ENCODE measurements at regions not wholly inside any gene's neighbourhood (a gene's known extent, or its start where the extent isn't known, plus 50 kb on each side); places are given as distances from the start of the nearest gene placed in this dataset.

- Mint-ChIP-seq H3K4me3 (no peak overlapping the region), H3K27me3 (no peaks in the 10 kb centered on the region), H3K4me1 (peaks cover 0 to 31% (median 13%) of the 10 kb centered on the region in 4 donors), H3K27ac (peak overlapping the region in 1 of 3 donors; percentile 25), H3K9me3 (peaks cover 0 to 3% (median 0%) of the 10 kb centered on the region in 7 donors), H3K36me3 (no peaks in the 10 kb centered on the region)
- no peak for DNase-seq
- Histone ChIP-seq H3K9me3 (ENCODE audit: control insufficient read depth in 2 of 2, low read length in 2 of 2) (no peaks in the 10 kb centered on the region), H3K27me3 (ENCODE audit: control insufficient read depth, insufficient read depth, low read length) (no peaks in the 10 kb centered on the region), H3K4me1 (ENCODE audit: control insufficient read depth, insufficient read depth, low read length, poor library complexity, severe bottlenecking) (peaks cover 8% of the 10 kb centered on the region), H3K4me3 (ENCODE audit: low read depth, low read length) (no peak overlapping the region), H3K27ac (ENCODE audit: insufficient read depth, low read length, poor library complexity, severe bottlenecking) (no peak overlapping the region), H3K36me3 (ENCODE audit: control insufficient read depth, insufficient read depth, low read length) (no peaks in the 10 kb centered on the region)
- no peak for ATAC-seq (ENCODE audit: low read depth in 2 of 2)
These were observed 114.8 kb upstream of the ATP6AP2 start for GRCh38 chrX:40465735-40466551.

GRCh38 chrX:40462795-40463194 lies 118.0 kb upstream of the ATP6AP2 start:
- H3K36me3 Mint-ChIP-seq = no peaks in the 10 kb centered on the region
- H3K27me3 Mint-ChIP-seq = no peaks in the 10 kb centered on the region
- Histone ChIP-seq H3K36me3 (ENCODE audit: control insufficient read depth, insufficient read depth, low read length) (no peaks in the 10 kb centered on the region), H3K9me3 (ENCODE audit: control insufficient read depth in 2 of 2, low read length in 2 of 2) (no peaks in the 10 kb centered on the region), H3K27me3 (ENCODE audit: control insufficient read depth, insufficient read depth, low read length) (no peaks in the 10 kb centered on the region), H3K4me3 (ENCODE audit: low read depth, low read length) (no peak overlapping the region), H3K4me1 (ENCODE audit: control insufficient read depth, insufficient read depth, low read length, poor library complexity, severe bottlenecking) (no peaks in the 10 kb centered on the region), H3K27ac (ENCODE audit: insufficient read depth, low read length, poor library complexity, severe bottlenecking) (no peak overlapping the region)
- no peak overlapping the region for H3K4me3 Mint-ChIP-seq
- H3K9me3 Mint-ChIP-seq = peaks cover 0 to 2% (median 0%) of the 10 kb centered on the region in 7 donors
- H3K4me1 Mint-ChIP-seq = peaks cover 0 to 24% (median 7%) of the 10 kb centered on the region in 4 donors
- H3K27ac Mint-ChIP-seq = no peak overlapping the region
- DNase-seq = no peak
- no peak for ATAC-seq (ENCODE audit: low read depth in 2 of 2)

DNA sequence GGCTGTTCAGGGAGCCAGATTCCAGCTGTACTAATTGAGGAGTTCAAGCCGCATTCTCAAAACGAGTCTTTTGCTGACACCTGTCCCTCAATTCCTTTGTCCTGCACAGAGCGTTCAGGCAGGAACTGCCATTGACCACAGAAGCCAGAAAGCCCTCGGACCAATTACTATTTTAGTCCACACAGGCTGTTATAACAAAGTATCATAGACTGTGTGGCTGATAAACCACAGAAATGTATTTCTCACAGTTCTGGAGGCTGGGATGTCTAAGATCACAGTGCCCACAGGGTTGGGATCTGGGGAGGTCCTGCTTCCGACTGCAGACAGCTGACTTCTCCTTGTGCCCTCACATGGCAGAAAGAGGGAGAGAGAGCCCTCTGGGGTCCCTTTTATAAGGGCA lies 119.8 kb upstream of the ATP6AP2 start:
- ATAC-seq (ENCODE audit: low read depth in 2 of 2) (no peak), DNase-seq (no peak)
- Histone ChIP-seq H3K4me1 (ENCODE audit: control insufficient read depth, insufficient read depth, low read length, poor library complexity, severe bottlenecking) (no peaks in the 10 kb centered on the region), H3K36me3 (ENCODE audit: control insufficient read depth, insufficient read depth, low read length) (no peaks in the 10 kb centered on the region), H3K27me3 (ENCODE audit: control insufficient read depth, insufficient read depth, low read length) (no peaks in the 10 kb centered on the region), H3K27ac (ENCODE audit: insufficient read depth, low read length, poor library complexity, severe bottlenecking) (no peak overlapping the region), H3K4me3 (ENCODE audit: low read depth, low read length) (no peak overlapping the region), H3K9me3 (ENCODE audit: control insufficient read depth in 2 of 2, low read length in 2 of 2) (no peaks in the 10 kb centered on the region)
- H3K9me3 Mint-ChIP-seq = peaks cover 0 to 2% (median 0%) of the 10 kb centered on the region in 7 donors
- no peak overlapping the region for H3K27ac Mint-ChIP-seq
- H3K4me1 Mint-ChIP-seq = peaks cover 0 to 14% (median 5%) of the 10 kb centered on the region in 4 donors
- no peaks in the 10 kb centered on the region for H3K36me3 Mint-ChIP-seq
- no peaks in the 10 kb centered on the region for H3K27me3 Mint-ChIP-seq
- no peak overlapping the region for H3K4me3 Mint-ChIP-seq

GRCh38 chrX:40459571-40460158 lies 121.1 kb upstream of the ATP6AP2 start:
- Histone ChIP-seq H3K27me3 (ENCODE audit: control insufficient read depth, insufficient read depth, low read length) (no peaks in the 10 kb centered on the region), H3K27ac (ENCODE audit: insufficient read depth, low read length, poor library complexity, severe bottlenecking) (no peak overlapping the region), H3K9me3 (ENCODE audit: control insufficient read depth in 2 of 2, low read length in 2 of 2) (no peaks in the 10 kb centered on the region), H3K4me3 (ENCODE audit: low read depth, low read length) (no peak overlapping the region), H3K36me3 (ENCODE audit: control insufficient read depth, insufficient read depth, low read length) (no peaks in the 10 kb centered on the region), H3K4me1 (ENCODE audit: control insufficient read depth, insufficient read depth, low read length, poor library complexity, severe bottlenecking) (no peaks in the 10 kb centered on the region)
- H3K4me1 Mint-ChIP-seq = peaks cover 0 to 5% (median 1%) of the 10 kb centered on the region in 4 donors
- no peak for DNase-seq
- H3K9me3 Mint-ChIP-seq = peaks cover 0 to under 1% (median 0%) of the 10 kb centered on the region in 7 donors
- no peak for ATAC-seq (ENCODE audit: low read depth in 2 of 2)
- no peak overlapping the region for H3K27ac Mint-ChIP-seq
- H3K4me3 Mint-ChIP-seq = no peak overlapping the region
- H3K36me3 Mint-ChIP-seq = no peaks in the 10 kb centered on the region
- H3K27me3 Mint-ChIP-seq = no peaks in the 10 kb centered on the region

GRCh38 chrX:40457406-40457805 lies 123.4 kb upstream of the ATP6AP2 start:
- Histone ChIP-seq H3K36me3 (ENCODE audit: control insufficient read depth, insufficient read depth, low read length) (no peaks in the 10 kb centered on the region), H3K27ac (ENCODE audit: insufficient read depth, low read length, poor library complexity, severe bottlenecking) (no peak overlapping the region), H3K9me3 (ENCODE audit: control insufficient read depth in 2 of 2, low read length in 2 of 2) (no peaks in the 10 kb centered on the region), H3K27me3 (ENCODE audit: control insufficient read depth, insufficient read depth, low read length) (no peaks in the 10 kb centered on the region), H3K4me3 (ENCODE audit: low read depth, low read length) (no peak overlapping the region), H3K4me1 (ENCODE audit: control insufficient read depth, insufficient read depth, low read length, poor library complexity, severe bottlenecking) (no peaks in the 10 kb centered on the region)
- Mint-ChIP-seq H3K27me3 (no peaks in the 10 kb centered on the region), H3K4me1 (no peaks in the 10 kb centered on the region), H3K9me3 (no peaks in the 10 kb centered on the region), H3K36me3 (no peaks in the 10 kb centered on the region), H3K4me3 (no peak overlapping the region), H3K27ac (no peak overlapping the region)
- DNase-seq (no peak), ATAC-seq (ENCODE audit: low read depth in 2 of 2) (no peak)

GRCh38 chrX:40452031-40452430 lies 128.7 kb upstream of the ATP6AP2 start:
- no peak overlapping the region for H3K27ac ChIP-seq (ENCODE audit: insufficient read depth, low read length, poor library complexity, severe bottlenecking)
- H3K4me1 ChIP-seq (ENCODE audit: control insufficient read depth, insufficient read depth, low read length, poor library complexity, severe bottlenecking) = no peaks in the 10 kb centered on the region
- no peak overlapping the region for H3K4me3 Mint-ChIP-seq
- no peaks in the 10 kb centered on the region for H3K27me3 Mint-ChIP-seq
- no peaks in the 10 kb centered on the region for H3K36me3 Mint-ChIP-seq
- H3K9me3 Mint-ChIP-seq = no peaks in the 10 kb centered on the region
- H3K9me3 ChIP-seq (ENCODE audit: control insufficient read depth in 2 of 2, low read length in 2 of 2) = no peaks in the 10 kb centered on the region
- H3K27me3 ChIP-seq (ENCODE audit: control insufficient read depth, insufficient read depth, low read length) = no peaks in the 10 kb centered on the region
- no peak overlapping the region for H3K27ac Mint-ChIP-seq
- H3K4me3 ChIP-seq (ENCODE audit: low read depth, low read length) = no peak overlapping the region
- DNase-seq (no peak), ATAC-seq (ENCODE audit: low read depth in 2 of 2) (no peak)
- no peaks in the 10 kb centered on the region for H3K4me1 Mint-ChIP-seq
- H3K36me3 ChIP-seq (ENCODE audit: control insufficient read depth, insufficient read depth, low read length) = no peaks in the 10 kb centered on the region

DNA sequence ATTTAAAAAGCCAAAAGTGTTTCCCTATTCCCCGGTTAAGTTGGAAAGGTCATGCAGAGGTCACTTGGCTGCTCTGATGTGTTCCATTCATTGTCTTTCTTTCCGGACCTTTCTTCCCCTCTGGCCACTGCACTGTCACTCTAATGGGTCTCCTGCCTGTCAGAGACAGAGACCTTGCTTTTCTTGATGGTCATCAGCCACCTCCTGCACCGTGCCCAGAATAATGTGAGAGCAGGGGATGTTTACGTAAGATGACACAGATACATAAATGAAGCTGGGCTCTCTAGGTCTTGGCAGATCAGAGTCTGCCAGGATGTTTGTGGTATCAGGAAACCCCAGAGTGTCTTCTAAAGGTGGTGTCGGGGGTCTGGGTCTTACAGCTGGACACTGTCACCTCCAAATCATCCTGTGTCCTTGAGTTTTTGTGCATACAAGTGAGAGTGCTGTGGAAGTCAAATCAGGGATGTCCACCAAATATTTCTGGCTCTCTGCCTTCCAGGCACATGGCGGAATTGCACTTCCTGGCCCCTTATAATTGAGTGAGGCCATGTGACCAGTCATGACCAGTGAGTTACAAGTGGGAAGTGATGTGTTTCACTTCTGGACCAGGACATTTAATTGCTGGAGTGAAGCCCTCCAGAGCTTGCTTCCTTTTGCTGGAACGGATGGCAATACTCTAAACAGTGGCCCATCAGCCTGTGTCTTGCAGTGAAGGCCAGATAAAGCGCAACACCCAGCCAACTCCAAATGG lies 130.6 kb upstream of the ATP6AP2 start:
- H3K4me3 ChIP-seq (ENCODE audit: low read depth, low read length) = no peak overlapping the region
- Mint-ChIP-seq H3K4me1 (no peaks in the 10 kb centered on the region), H3K4me3 (no peak overlapping the region), H3K27me3 (no peaks in the 10 kb centered on the region), H3K9me3 (no peaks in the 10 kb centered on the region), H3K27ac (no peak overlapping the region), H3K36me3 (no peaks in the 10 kb centered on the region)
- ATAC-seq (ENCODE audit: low read depth in 2 of 2) (no peak), DNase-seq (no peak)
- no peaks in the 10 kb centered on the region for H3K4me1 ChIP-seq (ENCODE audit: control insufficient read depth, insufficient read depth, low read length, poor library complexity, severe bottlenecking)
- H3K27me3 ChIP-seq (ENCODE audit: control insufficient read depth, insufficient read depth, low read length) = no peaks in the 10 kb centered on the region
- no peak overlapping the region for H3K27ac ChIP-seq (ENCODE audit: insufficient read depth, low read length, poor library complexity, severe bottlenecking)
- H3K36me3 ChIP-seq (ENCODE audit: control insufficient read depth, insufficient read depth, low read length) = no peaks in the 10 kb centered on the region
- H3K9me3 ChIP-seq (ENCODE audit: control insufficient read depth in 2 of 2, low read length in 2 of 2) = no peaks in the 10 kb centered on the region

Measured in CD4-positive, CD25-positive, alpha-beta regulatory T cell (primary cell).